ENCODE measurements at regions not wholly inside any gene's neighbourhood (a gene's known extent, or its start where the extent isn't known, plus 50 kb on each side); places are given as distances from the start of the nearest gene placed in this dataset.

DNA sequence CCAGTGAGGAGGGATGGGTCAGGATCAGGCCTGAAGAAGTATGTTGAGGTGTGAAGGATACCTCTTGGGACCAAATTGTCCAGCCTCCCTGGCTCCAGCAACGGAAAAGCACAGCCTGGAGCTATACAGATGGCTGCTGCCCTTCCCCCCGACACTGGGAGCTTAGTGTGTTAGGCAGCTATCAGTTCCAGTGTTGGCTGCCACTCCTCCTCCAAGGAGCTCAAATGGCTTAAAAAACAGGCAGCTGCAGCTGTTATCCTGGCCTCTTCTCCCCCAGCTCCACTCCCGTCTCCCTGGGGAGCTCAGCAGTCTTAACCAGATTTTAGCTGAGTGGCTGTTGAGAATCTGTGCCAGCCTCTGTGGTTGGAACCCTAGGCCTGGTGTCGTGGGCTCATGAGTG is 225.0 kb downstream of the JRKL start:
- Histone ChIP-seq H3K27me3 (replicated peaks in 1 of 2; ENCODE audit: control insufficient read depth in 2 of 2, insufficient read depth in 2 of 2, low read length in 1 of 2) (no peaks in the 10 kb centered on the region; a peak in 1 of 4 replicates), H3K36me3 (ENCODE audit: control insufficient read depth in 2 of 2, insufficient read depth in 2 of 2, low read length in 1 of 2) (no peaks in the 10 kb centered on the region), H3K4me1 (ENCODE audit: control insufficient read depth, insufficient read depth, low read length) (no peaks in the 10 kb centered on the region), H4K20me1 (ENCODE audit: control insufficient read depth, insufficient read depth) (no peaks in the 10 kb centered on the region), H3K9ac (ENCODE audit: control insufficient read depth, insufficient read depth, low read length) (no peak overlapping the region), H3K4me3 (no peak overlapping the region), H3K27ac (ENCODE audit: control insufficient read depth, insufficient read depth) (no peak overlapping the region), H2AFZ (ENCODE audit: control insufficient read depth, low read depth, low read length) (no peak overlapping the region), H3K9me3 (replicated peaks; ENCODE audit: control insufficient read depth, insufficient read depth, low read length) (no peaks in the 10 kb centered on the region), H3K4me2 (ENCODE audit: control insufficient read depth, insufficient read depth) (no peak overlapping the region), H3K79me2 (ENCODE audit: control insufficient read depth, insufficient read depth, low read length) (no peaks in the 10 kb centered on the region)
- in situ Hi-C loops (cut with MboI) (no loop called here), intact Hi-C loops (cut with micrococcal nuclease; ENCODE audit: unreplicated experiment) (no loop called here)
- CTCF ChIA-PET: no interaction called here
- SMC1A ChIA-PET (ENCODE audit: uncharacterized antibody, unreplicated experiment): no interaction called here
- WGBS (ENCODE audit: insufficient coverage, insufficient replicate concordance, low lambda C conversion rate, missing lambda C conversion rate): 14% methylated on average over 4 of the region's 4 CpGs
- RAD21 ChIA-PET (ENCODE audit: unreplicated experiment): no interaction called here
- BruUV-seq (replicated peaks): no TSS peak
- ATAC-seq: no peak
- no peak for DNase-seq (ENCODE audit: low read depth, low spot score)
- FAIRE-seq: no peak
- POLR2A ChIA-PET: no interaction called here
- TF ChIP-seq NRF1 (conservative IDR thresholded peaks at IDR 0.05; ENCODE audit: low read depth, low read length): no peak
- TF ChIP-seq MEF2A (IDR thresholded peaks at IDR 0.05; ENCODE audit: insufficient read depth, low read depth, low read length): no peak
- no peak for TF ChIP-seq MYC (IDR thresholded peaks at IDR 0.05; ENCODE audit: insufficient read depth, insufficient read length, insufficient replicate concordance, low read length, severe bottlenecking)
- no peak for TF ChIP-seq PAX8 (IDR thresholded peaks at IDR 0.05)
- no peak for TF ChIP-seq MAX (IDR thresholded peaks at IDR 0.05; ENCODE audit: low read depth, low read length)
- no peak for TF ChIP-seq SMC3 (IDR thresholded peaks at IDR 0.05; ENCODE audit: borderline replicate concordance, low read length)
- TF ChIP-seq JUND (IDR thresholded peaks at IDR 0.05; ENCODE audit: low read depth, low read length): no peak
- TF ChIP-seq IKZF2 (IDR thresholded peaks at IDR 0.05): no peak
- TF ChIP-seq, protein P1, sequence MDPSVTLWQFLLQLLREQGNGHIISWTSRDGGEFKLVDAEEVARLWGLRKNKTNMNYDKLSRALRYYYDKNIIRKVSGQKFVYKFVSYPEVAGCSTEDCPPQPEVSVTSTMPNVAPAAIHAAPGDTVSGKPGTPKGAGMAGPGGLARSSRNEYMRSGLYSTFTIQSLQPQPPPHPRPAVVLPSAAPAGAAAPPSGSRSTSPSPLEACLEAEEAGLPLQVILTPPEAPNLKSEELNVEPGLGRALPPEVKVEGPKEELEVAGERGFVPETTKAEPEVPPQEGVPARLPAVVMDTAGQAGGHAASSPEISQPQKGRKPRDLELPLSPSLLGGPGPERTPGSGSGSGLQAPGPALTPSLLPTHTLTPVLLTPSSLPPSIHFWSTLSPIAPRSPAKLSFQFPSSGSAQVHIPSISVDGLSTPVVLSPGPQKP (IDR thresholded peaks at IDR 0.05; ENCODE audit: low read depth, low read length): no peak

Data from GM12878 (cell line).